Ovary (tissue), 3 donors: ENCODE measurements at regions not wholly inside any gene's neighbourhood (a gene's known extent, or its start where the extent isn't known, plus 50 kb on each side); places are given as distances from the start of the nearest gene placed in this dataset.

Experiments
- POLR2A ChIP-seq: fragments of 450-650 bp; IDR thresholded peaks from one replicate; pipeline ENCODE4 v1.6.1; 2017; ENCODE audit warnings: antibody characterized with exemption, mild to moderate bottlenecking, moderate library complexity
- TF ChIP-seq, protein P1 (sequence below), 3 donors: fragments of 450-650 bp in 2 of 3; fragments of 200-600 bp in 1 of 3; IDR thresholded peaks; one replicate each; pipeline versions ENCODE4 v1.5.1 to v1.8.0; 2016 to 2022; ENCODE audit warnings: antibody characterized with exemption in 3 of 3, mild to moderate bottlenecking in 1 of 3
- donor health status: DM: no; HTN: no; CAD: no.

GRCh38 chr11:28727254-28727653 is 619.1 kb downstream of the METTL15 start:
- TF ChIP-seq, protein P1, sequence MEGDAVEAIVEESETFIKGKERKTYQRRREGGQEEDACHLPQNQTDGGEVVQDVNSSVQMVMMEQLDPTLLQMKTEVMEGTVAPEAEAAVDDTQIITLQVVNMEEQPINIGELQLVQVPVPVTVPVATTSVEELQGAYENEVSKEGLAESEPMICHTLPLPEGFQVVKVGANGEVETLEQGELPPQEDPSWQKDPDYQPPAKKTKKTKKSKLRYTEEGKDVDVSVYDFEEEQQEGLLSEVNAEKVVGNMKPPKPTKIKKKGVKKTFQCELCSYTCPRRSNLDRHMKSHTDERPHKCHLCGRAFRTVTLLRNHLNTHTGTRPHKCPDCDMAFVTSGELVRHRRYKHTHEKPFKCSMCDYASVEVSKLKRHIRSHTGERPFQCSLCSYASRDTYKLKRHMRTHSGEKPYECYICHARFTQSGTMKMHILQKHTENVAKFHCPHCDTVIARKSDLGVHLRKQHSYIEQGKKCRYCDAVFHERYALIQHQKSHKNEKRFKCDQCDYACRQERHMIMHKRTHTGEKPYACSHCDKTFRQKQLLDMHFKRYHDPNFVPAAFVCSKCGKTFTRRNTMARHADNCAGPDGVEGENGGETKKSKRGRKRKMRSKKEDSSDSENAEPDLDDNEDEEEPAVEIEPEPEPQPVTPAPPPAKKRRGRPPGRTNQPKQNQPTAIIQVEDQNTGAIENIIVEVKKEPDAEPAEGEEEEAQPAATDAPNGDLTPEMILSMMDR (IDR thresholded peaks at IDR 0.05) = no peak
- TF ChIP-seq POLR2A = no peak
